Epithelial cell of proximal tubule (primary cell): ENCODE measurements at regions not wholly inside any gene's neighbourhood (a gene's known extent, or its start where the extent isn't known, plus 50 kb on each side); places are given as distances from the start of the nearest gene placed in this dataset.
"Not testable (repeated sequence)": the region's sequence is repeated elsewhere in the genome, so short reads cannot be mapped to it uniquely, and the experiment has no call there.

ENCODE experiments used
- DNase-seq: peaks from one replicate; pipeline ENCODE4 v3.0.0-alpha.2; 2011; ENCODE audit warnings: low read depth
- H3K4me3 ChIP-seq: 2 replicates; pipeline ENCODE4 v1.5.1; 2011; ENCODE audit warnings: low read depth, mild to moderate bottlenecking, low read length
- TF ChIP-seq, protein P1 (sequence below): conservative IDR thresholded peaks from 2 replicates; pipeline ENCODE4 v1.5.1; 2012; ENCODE audit warnings: low read depth, mild to moderate bottlenecking, low read length

DNA sequence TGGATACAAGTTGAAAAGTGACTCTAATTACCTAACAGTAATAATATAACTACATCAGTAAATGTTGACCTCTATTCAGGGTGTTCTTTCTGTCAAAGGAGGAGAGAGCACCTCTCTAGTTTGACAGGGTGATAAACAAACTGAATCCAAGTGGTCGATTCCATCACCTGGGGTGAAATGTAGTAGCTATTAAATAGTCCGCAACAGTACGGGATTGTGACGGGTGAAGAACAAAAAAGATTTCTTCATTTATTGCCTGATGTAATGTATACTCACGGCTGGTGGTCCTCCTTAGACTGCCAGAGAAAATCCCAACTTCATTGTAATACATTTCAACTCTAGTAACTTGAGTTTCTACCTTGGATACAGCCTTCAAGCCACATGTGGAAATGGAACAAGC is 292.5 kb upstream of the CELF2 start:
- TF ChIP-seq, protein P1, sequence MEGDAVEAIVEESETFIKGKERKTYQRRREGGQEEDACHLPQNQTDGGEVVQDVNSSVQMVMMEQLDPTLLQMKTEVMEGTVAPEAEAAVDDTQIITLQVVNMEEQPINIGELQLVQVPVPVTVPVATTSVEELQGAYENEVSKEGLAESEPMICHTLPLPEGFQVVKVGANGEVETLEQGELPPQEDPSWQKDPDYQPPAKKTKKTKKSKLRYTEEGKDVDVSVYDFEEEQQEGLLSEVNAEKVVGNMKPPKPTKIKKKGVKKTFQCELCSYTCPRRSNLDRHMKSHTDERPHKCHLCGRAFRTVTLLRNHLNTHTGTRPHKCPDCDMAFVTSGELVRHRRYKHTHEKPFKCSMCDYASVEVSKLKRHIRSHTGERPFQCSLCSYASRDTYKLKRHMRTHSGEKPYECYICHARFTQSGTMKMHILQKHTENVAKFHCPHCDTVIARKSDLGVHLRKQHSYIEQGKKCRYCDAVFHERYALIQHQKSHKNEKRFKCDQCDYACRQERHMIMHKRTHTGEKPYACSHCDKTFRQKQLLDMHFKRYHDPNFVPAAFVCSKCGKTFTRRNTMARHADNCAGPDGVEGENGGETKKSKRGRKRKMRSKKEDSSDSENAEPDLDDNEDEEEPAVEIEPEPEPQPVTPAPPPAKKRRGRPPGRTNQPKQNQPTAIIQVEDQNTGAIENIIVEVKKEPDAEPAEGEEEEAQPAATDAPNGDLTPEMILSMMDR, result no peak
- DNase-seq, result no peak
- no peak overlapping the region for H3K4me3 ChIP-seq

DNA sequence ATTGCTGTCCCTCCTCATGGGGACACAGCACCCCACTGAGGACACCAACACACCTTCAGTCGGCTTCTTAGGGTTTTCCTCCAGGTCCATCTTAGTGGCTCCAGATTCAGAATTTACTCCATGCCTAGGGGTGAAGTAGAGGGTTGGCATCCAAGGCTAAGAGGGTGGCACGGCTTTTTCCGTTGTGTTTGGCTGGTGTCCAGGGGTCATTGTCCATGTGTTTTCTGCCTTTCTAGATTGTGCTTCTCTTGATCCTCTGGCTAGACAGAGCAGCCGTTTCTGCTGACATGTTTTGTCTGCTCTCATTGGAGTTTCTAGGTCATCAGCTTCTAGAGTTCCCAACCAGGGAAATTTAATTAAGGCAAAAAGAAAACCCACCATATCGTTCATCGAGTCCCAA is 291.6 kb upstream of the CELF2 start:
- H3K4me3 ChIP-seq, result no peak overlapping the region
- TF ChIP-seq, protein P1, result no peak

GRCh38 chr10:10727411-10727810 is 290.3 kb upstream of the CELF2 start:
- not testable (repeated sequence) for H3K4me3 ChIP-seq, DNase-seq

More for the DNA sequence above, 291.6 kb upstream of the CELF2 start:
- no peak for DNase-seq

DNA sequence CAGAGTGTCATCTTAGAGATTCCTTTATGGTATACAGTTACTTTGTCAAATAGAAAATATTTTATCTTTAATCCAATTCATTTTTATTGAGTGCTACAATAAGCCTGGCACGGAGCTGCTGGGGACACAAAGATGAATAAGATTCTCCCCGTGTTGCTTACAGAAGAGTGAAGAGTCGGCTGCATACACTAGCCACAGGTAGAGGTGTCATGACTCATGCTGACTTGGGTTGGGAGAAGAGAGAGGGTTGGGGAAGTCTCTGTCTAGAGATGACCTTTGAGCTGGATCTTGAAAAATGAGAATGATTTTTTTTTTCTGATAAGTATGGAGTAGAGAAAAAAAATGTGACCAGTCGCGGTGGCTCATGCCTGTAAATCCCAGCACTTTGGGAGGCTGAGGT is 289.9 kb upstream of the CELF2 start:
- H3K4me3 ChIP-seq, result no peak overlapping the region
- DNase-seq, result no peak
- TF ChIP-seq, protein P1, result no peak

DNA sequence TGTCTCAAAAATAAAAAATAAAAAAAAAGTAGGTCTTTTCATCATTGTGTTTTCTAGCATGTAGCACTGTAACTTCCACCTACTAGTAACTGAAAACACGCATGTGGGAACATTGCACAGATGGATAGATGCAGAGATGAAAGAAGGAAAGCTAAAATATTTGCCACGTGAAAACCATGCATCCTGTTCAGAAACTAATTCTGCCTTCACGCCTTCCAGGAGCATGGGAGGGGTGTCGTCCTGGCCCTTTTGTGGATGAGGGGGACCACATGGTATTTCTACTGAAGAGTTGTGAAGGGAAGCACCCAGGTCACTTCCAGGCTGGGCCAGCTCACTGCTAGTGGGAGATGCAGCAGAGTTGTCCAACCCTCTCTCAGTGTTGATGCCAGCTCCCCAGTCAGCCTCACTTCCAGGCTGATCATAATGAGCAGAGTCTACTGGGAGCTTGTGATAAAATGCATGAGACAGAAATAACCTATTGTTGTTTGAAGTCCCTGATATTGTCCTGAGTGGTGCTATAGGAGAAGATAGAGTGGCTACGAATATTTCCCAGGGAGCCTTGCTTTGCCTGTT is 287.1 kb upstream of the CELF2 start:
- TF ChIP-seq, protein P1, result no peak
- no peak for DNase-seq
- H3K4me3 ChIP-seq, result no peak overlapping the region

- no peak for DNase-seq
- no peak overlapping the region for H3K4me3 ChIP-seq
- TF ChIP-seq, protein P1, result no peak
These were observed 286.3 kb upstream of the CELF2 start for GRCh38 chr10:10731366-10731765.

GRCh38 chr10:10734356-10735064 is 283.2 kb upstream of the CELF2 start:
- no peak overlapping the region for H3K4me3 ChIP-seq
- DNase-seq, result no peak
- TF ChIP-seq, protein P1, result no peak
